ENCODE measurements at regions not wholly inside any gene's neighbourhood (a gene's known extent, or its start where the extent isn't known, plus 50 kb on each side); places are given as distances from the start of the nearest gene placed in this dataset.

- peak; percentile 47 for DNase-seq (ENCODE audit: low spot score)
Measured at GRCh38 chr11:115674176-115674936, 170.1 kb upstream of the CADM1 start.

- no peak for DNase-seq (ENCODE audit: low spot score)
Measured at GRCh38 chr11:115673720-115674119, 169.5 kb upstream of the CADM1 start.

- peak; percentile 89 for DNase-seq (ENCODE audit: low spot score)
Measured at GRCh38 chr11:115672999-115673411, 168.8 kb upstream of the CADM1 start.

GRCh38 chr11:115672412-115672811 is 168.2 kb upstream of the CADM1 start:
- DNase-seq (ENCODE audit: low spot score), result no peak

GRCh38 chr11:115670538-115671205 is 166.5 kb upstream of the CADM1 start:
- DNase-seq (ENCODE audit: low spot score), result peak; percentile 28

GRCh38 chr11:115665958-115666357 is 161.7 kb upstream of the CADM1 start:
- DNase-seq (ENCODE audit: low spot score), result no peak

- no peak for DNase-seq (ENCODE audit: low spot score)
Measured at GRCh38 chr11:115665175-115665821, 161.1 kb upstream of the CADM1 start.

- DNase-seq (ENCODE audit: low spot score), result no peak
Measured at GRCh38 chr11:115664313-115664712, 160.1 kb upstream of the CADM1 start.

GRCh38 chr11:115663790-115664189 is 159.6 kb upstream of the CADM1 start:
- no peak for DNase-seq (ENCODE audit: low spot score)

GRCh38 chr11:115660030-115660805 is 156.0 kb upstream of the CADM1 start:
- no peak for DNase-seq (ENCODE audit: low spot score)

- peak; percentile 56 for DNase-seq (ENCODE audit: low spot score)
Measured at GRCh38 chr11:115659061-115659963, 155.1 kb upstream of the CADM1 start.

GRCh38 chr11:115657586-115657985 is 153.4 kb upstream of the CADM1 start:
- no peak for DNase-seq (ENCODE audit: low spot score)

- no peak for DNase-seq (ENCODE audit: low spot score)
Measured at GRCh38 chr11:115656669-115657068, 152.5 kb upstream of the CADM1 start.

- no peak for DNase-seq (ENCODE audit: low spot score)
Measured at GRCh38 chr11:115656041-115656440, 151.8 kb upstream of the CADM1 start.

- no peak for DNase-seq (ENCODE audit: low spot score)
Measured at GRCh38 chr11:115654792-115655191, 150.6 kb upstream of the CADM1 start.

GRCh38 chr11:115653926-115654325 is 149.7 kb upstream of the CADM1 start:
- peak; percentile 73 for DNase-seq (ENCODE audit: low spot score)

GRCh38 chr11:115653076-115653475 is 148.9 kb upstream of the CADM1 start:
- DNase-seq (ENCODE audit: low spot score), result no peak

- DNase-seq (ENCODE audit: low spot score), result no peak
Measured at GRCh38 chr11:115652496-115652895, 148.3 kb upstream of the CADM1 start.

GRCh38 chr11:115652094-115652493 is 147.9 kb upstream of the CADM1 start:
- DNase-seq (ENCODE audit: low spot score), result no peak

GRCh38 chr11:115649461-115649860 is 145.2 kb upstream of the CADM1 start:
- no peak for DNase-seq (ENCODE audit: low spot score)

All from umbilical cord (tissue), 1 donor.